ENCODE measurements at regions not wholly inside any gene's neighbourhood (a gene's known extent, or its start where the extent isn't known, plus 50 kb on each side); places are given as distances from the start of the nearest gene placed in this dataset.

- no peak for DNase-seq
Observed at GRCh38 chr7:67566101-67566500, 569.5 kb downstream of the TYW1 start.

- no peak for DNase-seq
Observed at GRCh38 chr7:67571026-67571545, 574.5 kb downstream of the TYW1 start.

- DNase-seq, result no peak
Observed at GRCh38 chr7:67573639-67574038, 577.0 kb downstream of the TYW1 start.

- DNase-seq, result peak; percentile 87
Observed at GRCh38 chr7:67588631-67589030, 592.0 kb downstream of the TYW1 start.

GRCh38 chr7:67589183-67589582, 592.5 kb downstream of the TYW1 start:
- DNase-seq, result no peak

GRCh38 chr7:67590649-67591048, 594.0 kb downstream of the TYW1 start:
- no peak for DNase-seq

GRCh38 chr7:67593794-67594193, 597.2 kb downstream of the TYW1 start:
- no peak for DNase-seq

- no peak for DNase-seq
Observed at GRCh38 chr7:67595431-67596180, 599.0 kb downstream of the TYW1 start.

- DNase-seq, result no peak
Observed at GRCh38 chr7:67597161-67597560, 600.5 kb downstream of the TYW1 start.

GRCh38 chr7:67598469-67598868, 601.8 kb downstream of the TYW1 start:
- no peak for DNase-seq

- no peak for DNase-seq
Observed at GRCh38 chr7:67599331-67600062, 602.9 kb downstream of the TYW1 start.

- DNase-seq, result no peak
Observed at GRCh38 chr7:67602246-67602887, 605.7 kb downstream of the TYW1 start.

GRCh38 chr7:67604461-67605386, 608.1 kb downstream of the TYW1 start:
- no peak for DNase-seq

- DNase-seq, result no peak
Observed at GRCh38 chr7:67608806-67609205, 612.2 kb downstream of the TYW1 start.

- DNase-seq, result no peak
Observed at GRCh38 chr7:67610897-67611296, 614.3 kb downstream of the TYW1 start.

- DNase-seq, result no peak
Observed at GRCh38 chr7:67614843-67615242, 618.2 kb downstream of the TYW1 start.

GRCh38 chr7:67616517-67616916, 619.9 kb downstream of the TYW1 start:
- DNase-seq, result no peak

GRCh38 chr7:67618556-67619162, 622.0 kb downstream of the TYW1 start:
- DNase-seq, result no peak

- no peak for DNase-seq
Observed at GRCh38 chr7:67619175-67619574, 622.5 kb downstream of the TYW1 start.

- no peak for DNase-seq
Observed at GRCh38 chr7:67620216-67620933, 623.7 kb downstream of the TYW1 start.

GRCh38 chr7:67621704-67622103, 625.1 kb downstream of the TYW1 start:
- no peak for DNase-seq

Measured in DMS 273 treated with DMSO at 0.1 percent for 48 hours (cell line).